ENCODE measurements at regions not wholly inside any gene's neighbourhood (a gene's known extent, or its start where the extent isn't known, plus 50 kb on each side); places are given as distances from the start of the nearest gene placed in this dataset.

DNA sequence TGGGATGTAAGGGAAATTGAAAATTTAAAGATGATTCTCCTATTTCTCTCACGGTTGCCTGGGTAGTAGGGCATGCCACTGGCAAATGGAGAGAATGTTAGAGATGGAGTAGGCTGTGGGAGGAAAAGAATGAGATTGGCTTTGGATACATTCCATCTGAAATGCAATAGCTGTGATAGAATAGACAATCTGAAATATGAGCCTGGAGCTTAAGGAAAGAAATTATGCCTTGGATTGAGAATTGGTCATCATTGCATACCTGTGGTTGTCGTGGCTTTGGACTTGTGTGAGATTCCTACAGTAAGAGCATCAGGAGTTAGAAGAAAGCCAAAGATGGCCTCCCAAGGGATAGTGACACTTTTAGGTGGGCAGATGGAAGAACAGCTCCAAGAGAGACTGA is 305.1 kb upstream of the SLC10A2 start:
- TF ChIP-seq, protein P1, sequence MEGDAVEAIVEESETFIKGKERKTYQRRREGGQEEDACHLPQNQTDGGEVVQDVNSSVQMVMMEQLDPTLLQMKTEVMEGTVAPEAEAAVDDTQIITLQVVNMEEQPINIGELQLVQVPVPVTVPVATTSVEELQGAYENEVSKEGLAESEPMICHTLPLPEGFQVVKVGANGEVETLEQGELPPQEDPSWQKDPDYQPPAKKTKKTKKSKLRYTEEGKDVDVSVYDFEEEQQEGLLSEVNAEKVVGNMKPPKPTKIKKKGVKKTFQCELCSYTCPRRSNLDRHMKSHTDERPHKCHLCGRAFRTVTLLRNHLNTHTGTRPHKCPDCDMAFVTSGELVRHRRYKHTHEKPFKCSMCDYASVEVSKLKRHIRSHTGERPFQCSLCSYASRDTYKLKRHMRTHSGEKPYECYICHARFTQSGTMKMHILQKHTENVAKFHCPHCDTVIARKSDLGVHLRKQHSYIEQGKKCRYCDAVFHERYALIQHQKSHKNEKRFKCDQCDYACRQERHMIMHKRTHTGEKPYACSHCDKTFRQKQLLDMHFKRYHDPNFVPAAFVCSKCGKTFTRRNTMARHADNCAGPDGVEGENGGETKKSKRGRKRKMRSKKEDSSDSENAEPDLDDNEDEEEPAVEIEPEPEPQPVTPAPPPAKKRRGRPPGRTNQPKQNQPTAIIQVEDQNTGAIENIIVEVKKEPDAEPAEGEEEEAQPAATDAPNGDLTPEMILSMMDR (IDR thresholded peaks at IDR 0.05; ENCODE audit: insufficient read depth, low read depth, low read length) = no peak
- no peak overlapping the region for H3K4me3 ChIP-seq (ENCODE audit: low read depth, low read length)
- ChIA-PET CTCF (no interaction called here), POLR2A (no interaction called here)
- no peak for DNase-seq (ENCODE audit: low read depth)
- no peaks in the 10 kb centered on the region for H3K36me3 ChIP-seq (ENCODE audit: control insufficient read depth, insufficient read depth, low read length)
- no peaks in the 10 kb centered on the region for H3K27me3 ChIP-seq (ENCODE audit: control insufficient read depth, insufficient read depth, low read length)

DNA sequence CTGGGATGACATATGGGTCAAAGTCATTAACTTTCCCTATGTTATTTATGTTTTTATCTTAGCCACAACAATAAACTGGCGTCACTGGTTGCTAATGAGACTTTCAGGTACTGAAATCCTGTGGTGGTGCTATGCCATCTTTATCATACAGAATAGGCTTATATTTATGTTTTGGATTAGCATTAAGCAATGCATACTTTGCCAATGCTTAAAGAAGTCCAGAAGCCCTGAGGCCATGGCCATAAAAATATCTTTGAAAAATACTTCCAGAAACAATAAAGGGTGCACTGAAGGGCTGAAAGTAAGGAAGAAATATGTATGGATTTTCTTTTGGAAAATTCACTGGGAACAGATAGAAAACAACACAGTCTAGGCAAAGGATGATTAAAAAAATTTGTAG is 304.6 kb upstream of the SLC10A2 start:
- TF ChIP-seq, protein P1 (IDR thresholded peaks at IDR 0.05; ENCODE audit: insufficient read depth, low read depth, low read length) = no peak
- CTCF ChIA-PET = no interaction called here

DNA sequence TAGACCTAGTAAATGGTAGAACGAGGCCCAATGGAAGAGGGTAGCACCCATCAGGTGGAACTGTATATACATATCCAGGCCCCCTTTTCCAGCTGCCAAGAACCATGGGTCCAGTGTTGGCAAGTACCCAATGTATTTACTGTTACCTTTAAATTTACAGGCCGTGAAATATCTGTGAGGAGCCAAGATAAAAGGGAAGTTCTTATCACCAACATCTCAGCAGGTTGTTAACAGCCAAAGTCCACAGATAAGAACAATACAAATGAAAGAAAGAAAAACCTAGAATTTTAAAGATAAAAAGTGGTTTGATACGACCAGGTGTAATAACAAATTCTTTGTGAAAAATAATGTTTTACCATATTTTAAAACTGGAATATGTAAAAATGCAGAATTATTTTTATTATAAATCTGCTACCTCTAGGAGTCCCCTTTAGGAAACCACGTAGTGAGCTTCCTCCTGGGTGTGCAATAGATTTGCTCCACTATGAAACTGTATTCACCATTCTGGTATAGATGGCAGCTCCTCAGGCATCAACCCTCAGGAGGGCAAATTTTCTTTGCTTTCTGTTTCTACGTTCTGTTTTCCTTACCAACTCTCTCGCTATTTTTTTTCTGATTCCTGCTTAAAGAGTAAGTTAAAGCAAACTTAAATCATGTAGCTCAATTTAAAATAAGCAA is 292.2 kb upstream of the SLC10A2 start:
- Histone ChIP-seq H3K27me3 (ENCODE audit: control insufficient read depth, insufficient read depth, low read length) (no peaks in the 10 kb centered on the region), H3K36me3 (ENCODE audit: control insufficient read depth, insufficient read depth, low read length) (no peaks in the 10 kb centered on the region), H3K4me3 (ENCODE audit: low read depth, low read length) (no peak overlapping the region)
- no peak for DNase-seq (ENCODE audit: low read depth)
- POLR2A ChIA-PET = no interaction called here
- TF ChIP-seq, protein P1 (IDR thresholded peaks at IDR 0.05; ENCODE audit: insufficient read depth, low read depth, low read length) = no peak
- CTCF ChIA-PET = no interaction called here

More for the DNA sequence above, 304.6 kb upstream of the SLC10A2 start:
- no peak overlapping the region for H3K4me3 ChIP-seq (ENCODE audit: low read depth, low read length)
- DNase-seq (ENCODE audit: low read depth) = no peak
- H3K36me3 ChIP-seq (ENCODE audit: control insufficient read depth, insufficient read depth, low read length) = no peaks in the 10 kb centered on the region
- POLR2A ChIA-PET = no interaction called here
- H3K27me3 ChIP-seq (ENCODE audit: control insufficient read depth, insufficient read depth, low read length) = no peaks in the 10 kb centered on the region

DNA sequence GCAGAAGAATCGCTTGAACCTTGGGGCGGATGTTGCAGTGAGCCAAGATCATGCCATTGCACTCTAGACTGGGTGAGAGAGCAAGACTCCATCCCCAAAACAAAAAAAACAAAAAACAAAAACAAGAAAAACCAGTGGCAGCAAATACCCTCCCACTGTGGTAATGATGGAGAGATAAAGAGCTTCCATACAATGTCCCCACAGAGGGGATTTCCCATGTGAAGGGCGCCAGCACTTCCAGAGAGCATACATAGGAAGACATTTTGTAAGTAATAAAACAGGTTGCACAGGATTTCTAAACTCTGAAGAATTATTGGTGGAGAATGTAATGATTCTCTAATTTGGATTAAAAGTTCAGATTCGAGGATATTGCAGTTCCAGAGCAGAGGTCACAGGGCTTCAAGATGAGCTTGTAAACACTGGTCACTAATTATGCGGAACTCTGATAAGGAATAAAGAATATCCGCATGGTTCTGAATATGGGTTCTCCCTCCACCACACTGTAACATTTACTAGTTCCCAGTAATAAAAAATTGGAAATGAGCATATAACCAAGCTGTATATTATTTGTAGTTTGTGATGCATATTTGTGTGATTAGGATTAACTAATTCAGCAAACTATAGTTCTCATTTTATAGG is 290.1 kb upstream of the SLC10A2 start:
- POLR2A ChIA-PET = no interaction called here
- H3K27me3 ChIP-seq (ENCODE audit: control insufficient read depth, insufficient read depth, low read length) = no peaks in the 10 kb centered on the region
- TF ChIP-seq, protein P1 (IDR thresholded peaks at IDR 0.05; ENCODE audit: insufficient read depth, low read depth, low read length) = no peak
- no peak for DNase-seq (ENCODE audit: low read depth)
- no peak overlapping the region for H3K4me3 ChIP-seq (ENCODE audit: low read depth, low read length)
- CTCF ChIA-PET = interaction anchor here (0.6 kb wide), 1 partner anchor 139 kb away, joined by 3 read pairs; no protein-coding TSS in a partner anchor
- no peaks in the 10 kb centered on the region for H3K36me3 ChIP-seq (ENCODE audit: control insufficient read depth, insufficient read depth, low read length)

DNA sequence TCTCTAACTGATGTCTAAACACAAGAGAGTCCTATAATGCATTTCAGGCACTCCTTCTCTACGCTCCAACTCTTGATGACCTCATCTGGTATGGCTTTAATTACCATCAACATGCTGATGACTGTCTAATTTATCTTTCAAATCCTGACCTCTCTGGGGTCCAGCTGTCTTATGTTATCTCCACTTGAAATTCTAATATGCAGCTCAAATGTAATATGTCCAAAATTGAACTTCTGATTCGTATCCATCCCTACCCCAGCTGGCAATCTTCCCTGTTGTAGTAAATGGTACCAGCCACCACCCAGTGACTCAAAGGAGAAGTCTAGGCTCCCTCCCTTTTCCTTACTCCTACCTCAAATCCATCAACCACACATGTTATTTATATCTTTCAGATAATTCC is 288.0 kb upstream of the SLC10A2 start:
- DNase-seq (ENCODE audit: low read depth) = no peak
- Histone ChIP-seq H3K27me3 (ENCODE audit: control insufficient read depth, insufficient read depth, low read length) (no peaks in the 10 kb centered on the region), H3K4me3 (ENCODE audit: low read depth, low read length) (no peak overlapping the region), H3K36me3 (ENCODE audit: control insufficient read depth, insufficient read depth, low read length) (no peaks in the 10 kb centered on the region)
- ChIA-PET CTCF (no interaction called here), POLR2A (no interaction called here)
- TF ChIP-seq, protein P1 (IDR thresholded peaks at IDR 0.05; ENCODE audit: insufficient read depth, low read depth, low read length) = no peak

Measured in BJ (cell line).